GM23248 (cell line): ENCODE measurements at regions not wholly inside any gene's neighbourhood (a gene's known extent, or its start where the extent isn't known, plus 50 kb on each side); places are given as distances from the start of the nearest gene placed in this dataset.

Experiments
- EZH2 ChIP-seq: fragments of 200-600 bp; sonication (generic); IDR thresholded peaks from 2 replicates; pipeline ENCODE4 v1.6.1; 2018; ENCODE audit warnings: antibody characterized with exemption, mild to moderate bottlenecking; ENCODE audit not compliant: insufficient read depth, poor library complexity, severe bottlenecking
- EZH2phosphoT487 ChIP-seq: fragments of 200-600 bp; sonication (generic); IDR thresholded peaks from 2 replicates; pipeline ENCODE4 v1.6.1; 2018; ENCODE audit warnings: antibody characterized with exemption, moderate library complexity, mild to moderate bottlenecking, low read depth; ENCODE audit not compliant: insufficient read depth

DNA sequence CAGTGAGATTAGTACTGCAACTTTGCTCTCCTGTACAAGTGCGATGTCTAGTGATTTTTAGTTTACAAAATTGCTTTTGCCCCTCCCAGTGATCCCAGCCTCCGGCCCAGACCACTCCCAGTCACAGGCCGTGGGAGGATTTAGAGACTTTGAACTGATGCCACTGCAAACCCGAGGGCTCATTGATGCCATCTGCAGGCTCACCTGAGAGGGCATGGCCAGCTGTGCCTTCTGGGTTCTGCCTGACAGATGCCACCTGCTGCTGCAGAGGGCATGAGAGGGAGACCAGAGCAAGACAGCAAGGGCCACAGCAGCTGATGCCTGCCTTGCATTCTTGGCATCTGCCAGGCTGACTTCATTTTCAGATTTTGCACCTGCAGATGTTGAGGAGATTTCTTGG, 593.8 kb downstream of the CDK5RAP2 start:
- TF ChIP-seq EZH2 (no peak), EZH2phosphoT487 (no peak)
